Karpas-422 (cell line): ENCODE measurements at regions not wholly inside any gene's neighbourhood (a gene's known extent, or its start where the extent isn't known, plus 50 kb on each side); places are given as distances from the start of the nearest gene placed in this dataset.

Experiments
- DNase-seq: peaks from one replicate; pipeline ENCODE4 v3.0.0-alpha.2; 2015
- H2AFZ ChIP-seq: fragments of 200-600 bp; sonication (generic); 2 replicates; pipeline ENCODE4 v1.6.1; 2014; ENCODE audit warnings: antibody characterized with exemption, low read length, mixed read lengths
- H3K27ac ChIP-seq: fragments of 200-600 bp; sonication (generic); 2 replicates; pipeline ENCODE4 v1.5.1; 2014; ENCODE audit warnings: mild to moderate bottlenecking, low read length, moderate library complexity
- H3K27me3 ChIP-seq: fragments of 200-600 bp; sonication (generic); 2 replicates; pipeline ENCODE4 v1.6.1; 2014; ENCODE audit warnings: low read length, mixed read lengths
- H3K36me3 ChIP-seq: fragments of 200-600 bp; sonication (generic); 2 replicates; pipeline ENCODE4 v1.6.1; 2014; ENCODE audit warnings: low read length, mixed read lengths; ENCODE audit not compliant: insufficient read depth
- H3K4me1 ChIP-seq: fragments of 200-600 bp; sonication (generic); 2 replicates; pipeline ENCODE4 v1.6.1; 2014; ENCODE audit warnings: mild to moderate bottlenecking, low read length, mixed read lengths
- H3K4me2 ChIP-seq: fragments of 200-600 bp; sonication (generic); 2 replicates; pipeline ENCODE4 v1.6.1; 2014; ENCODE audit warnings: low read length, low read depth, mild to moderate bottlenecking; ENCODE audit not compliant: poor library complexity, severe bottlenecking
- H3K4me3 ChIP-seq: fragments of 200-600 bp; sonication (generic); 2 replicates; pipeline ENCODE4 v1.5.1; 2014; ENCODE audit warnings: mild to moderate bottlenecking, antibody characterized with exemption, low read length, mixed read lengths
- H3K79me2 ChIP-seq: fragments of 200-600 bp; sonication (generic); 2 replicates; pipeline ENCODE4 v1.6.1; 2014; ENCODE audit warnings: mild to moderate bottlenecking, low read length, mixed read lengths
- H3K9ac ChIP-seq: fragments of 200-600 bp; sonication (generic); 2 replicates; pipeline ENCODE4 v1.6.0; 2014; ENCODE audit warnings: low read length
- H3K9me2 ChIP-seq: fragments of 200-600 bp; sonication (generic), shearing (Covaris generic); replicated peaks from 2 replicates; pipeline ENCODE4 v1.6.0; 2014; ENCODE audit warnings: mild to moderate bottlenecking, low read length, moderate library complexity; ENCODE audit not compliant: insufficient read depth
- H3K9me3 ChIP-seq: fragments of 300-700, 200-600 bp; sonication (generic); 2 replicates; pipeline ENCODE4 v1.6.1; 2014; ENCODE audit warnings: low read length, mixed read lengths
- H4K20me1 ChIP-seq: fragments of 200-600 bp; sonication (generic); 2 replicates; pipeline ENCODE4 v1.6.1; 2014; ENCODE audit warnings: mild to moderate bottlenecking, antibody characterized with exemption, low read length, low read depth; ENCODE audit not compliant: insufficient read depth

DNA sequence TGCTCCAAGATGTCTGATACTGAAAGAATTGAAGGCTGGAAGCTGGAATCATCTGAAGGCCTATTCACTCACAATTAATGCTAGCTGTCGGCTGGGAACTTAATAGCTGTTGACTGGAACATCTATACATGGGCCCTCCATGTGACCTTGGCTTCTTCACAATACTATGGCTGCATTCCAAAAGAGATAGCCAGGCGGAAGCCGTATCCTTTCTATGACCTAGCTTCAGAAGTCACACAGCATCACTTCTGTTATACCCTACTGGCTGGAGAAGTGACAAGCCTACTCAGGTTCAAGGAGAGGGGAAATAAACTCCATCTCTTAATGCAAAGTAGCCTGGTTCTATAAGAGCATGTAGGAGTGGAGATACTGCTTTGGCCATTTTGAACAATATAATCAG is 50.9 kb upstream of the SPRED1 start:
- Histone ChIP-seq H3K27ac (no peak overlapping the region), H3K4me3 (no peak overlapping the region), H3K36me3 (no peaks in the 10 kb centered on the region), H3K4me2 (no peak overlapping the region), H3K9me3 (no peaks in the 10 kb centered on the region), H3K79me2 (no peaks in the 10 kb centered on the region), H4K20me1 (no peaks in the 10 kb centered on the region), H3K9ac (no peak overlapping the region), H3K27me3 (no peaks in the 10 kb centered on the region), H3K4me1 (no peaks in the 10 kb centered on the region), H3K9me2 (no peaks in the 10 kb centered on the region), H2AFZ (no peak overlapping the region)
- peak; percentile 27 for DNase-seq

DNA sequence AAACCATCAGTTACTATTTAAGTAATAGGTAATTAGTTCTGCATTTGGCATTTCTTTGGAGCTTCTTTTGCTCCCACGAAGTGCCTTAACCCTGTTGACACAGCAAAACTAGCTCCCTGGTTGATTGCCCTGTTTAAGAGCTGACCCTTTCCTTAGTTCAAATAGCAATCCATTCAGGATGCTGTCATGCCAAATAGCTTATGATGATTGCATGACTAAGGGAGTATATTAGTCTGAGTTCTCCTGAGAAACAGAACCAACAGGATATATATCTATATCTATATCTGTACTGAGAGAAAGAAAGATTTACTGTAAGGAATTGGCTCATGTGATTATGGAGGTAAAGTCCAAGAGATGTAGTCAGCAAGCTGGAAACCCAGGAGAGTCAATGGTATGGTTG is 50.3 kb upstream of the SPRED1 start:
- H3K27me3 ChIP-seq: no peaks in the 10 kb centered on the region
- H2AFZ ChIP-seq: no peak overlapping the region
- H3K9me2 ChIP-seq: no peaks in the 10 kb centered on the region
- peak; percentile 7 for DNase-seq
- no peaks in the 10 kb centered on the region for H3K9me3 ChIP-seq
- no peak overlapping the region for H3K4me3 ChIP-seq
- no peaks in the 10 kb centered on the region for H3K79me2 ChIP-seq
- H3K4me2 ChIP-seq: no peak overlapping the region
- no peaks in the 10 kb centered on the region for H3K4me1 ChIP-seq
- H3K36me3 ChIP-seq: no peaks in the 10 kb centered on the region
- H3K27ac ChIP-seq: no peak overlapping the region
- H3K9ac ChIP-seq: no peak overlapping the region
- no peaks in the 10 kb centered on the region for H4K20me1 ChIP-seq
